Type B pancreatic cell (in vitro differentiated cells): ENCODE measurements at regions not wholly inside any gene's neighbourhood (a gene's known extent, or its start where the extent isn't known, plus 50 kb on each side); places are given as distances from the start of the nearest gene placed in this dataset.
A peak's percentile ranks its signal among the peaks of the same experiment; 100 is the strongest.

Source experiments
- DNase-seq: peaks from one replicate; pipeline ENCODE4 v3.0.0; 2021; ENCODE audit warnings: mixed read lengths; ENCODE audit not compliant: unreplicated experiment; ENCODE audit errors: extremely low spot score
- H3K27ac Mint-ChIP-seq: 2 replicates; pipeline ENCODE4 v1.8.0; 2021; ENCODE audit warnings: mild to moderate bottlenecking, mixed read lengths
- H3K27me3 Mint-ChIP-seq: 2 replicates; pipeline ENCODE4 v1.8.0; 2021; ENCODE audit warnings: mixed read lengths
- H3K36me3 Mint-ChIP-seq: 2 replicates; pipeline ENCODE4 v1.8.0; 2021; ENCODE audit warnings: mixed read lengths
- H3K4me1 Mint-ChIP-seq: one replicate; pipeline ENCODE4 v1.8.0; 2021; ENCODE audit warnings: mixed read lengths; ENCODE audit not compliant: unreplicated experiment
- H3K4me3 Mint-ChIP-seq: 2 replicates; pipeline ENCODE4 v1.8.0; 2021; ENCODE audit warnings: mild to moderate bottlenecking, mixed read lengths
- H3K9me3 Mint-ChIP-seq: 2 replicates; pipeline ENCODE4 v1.8.0; 2021; ENCODE audit warnings: mixed read lengths
- TF ChIP-seq, protein P1 (sequence below): fragments of 200-600 bp; sonication (generic); conservative IDR thresholded peaks from 2 replicates; pipeline ENCODE4 v1.5.0; 2021; ENCODE audit warnings: antibody characterized with exemption, mild to moderate bottlenecking

DNA sequence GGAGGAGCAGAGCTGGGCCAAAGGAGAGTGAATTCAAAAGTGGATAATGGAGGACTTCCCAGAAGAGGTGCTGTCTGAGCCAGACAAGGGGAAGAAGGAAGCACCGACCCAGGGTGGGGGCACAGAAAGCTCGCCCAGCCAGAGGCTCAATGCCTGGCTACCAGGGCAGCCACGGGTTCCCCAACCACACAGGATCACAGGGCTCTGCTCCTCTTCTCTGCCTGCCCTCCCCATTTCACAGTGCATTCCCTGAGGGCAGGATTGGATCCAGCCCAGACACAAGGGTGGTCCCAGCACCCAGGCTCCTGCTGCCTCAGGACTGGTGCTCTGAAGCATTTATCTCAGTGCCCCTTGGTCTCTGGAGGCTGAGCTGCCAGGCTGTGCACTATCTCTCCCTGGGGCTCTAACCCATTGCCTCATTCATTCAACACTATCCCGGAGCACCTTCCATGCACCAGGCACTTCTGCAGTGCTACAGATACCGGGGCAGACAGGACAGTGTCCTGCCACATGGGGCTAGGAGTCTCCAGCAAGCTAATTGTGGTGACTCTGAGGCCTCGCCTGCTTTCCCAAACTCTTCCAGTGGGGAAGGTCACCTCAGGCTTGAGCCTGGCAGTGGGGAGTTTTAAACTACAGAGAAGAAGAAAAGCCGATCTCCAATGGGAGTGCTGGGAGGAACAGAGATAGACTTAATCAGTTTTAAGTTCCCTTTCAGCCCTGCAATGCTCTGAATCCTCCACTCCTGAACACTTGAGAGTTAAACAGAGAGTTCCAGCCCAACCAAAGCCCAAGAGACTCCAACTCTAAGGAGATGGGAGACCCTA lies 201.8 kb upstream of the ZMIZ1 start:
- Mint-ChIP-seq H3K4me3 (no peak overlapping the region), H3K4me1 (peaks cover 11% of the 10 kb centered on the region), H3K27ac (no peak overlapping the region), H3K27me3 (peaks cover 8% of the 10 kb centered on the region), H3K9me3 (no peaks in the 10 kb centered on the region), H3K36me3 (no peaks in the 10 kb centered on the region)
- TF ChIP-seq, protein P1, sequence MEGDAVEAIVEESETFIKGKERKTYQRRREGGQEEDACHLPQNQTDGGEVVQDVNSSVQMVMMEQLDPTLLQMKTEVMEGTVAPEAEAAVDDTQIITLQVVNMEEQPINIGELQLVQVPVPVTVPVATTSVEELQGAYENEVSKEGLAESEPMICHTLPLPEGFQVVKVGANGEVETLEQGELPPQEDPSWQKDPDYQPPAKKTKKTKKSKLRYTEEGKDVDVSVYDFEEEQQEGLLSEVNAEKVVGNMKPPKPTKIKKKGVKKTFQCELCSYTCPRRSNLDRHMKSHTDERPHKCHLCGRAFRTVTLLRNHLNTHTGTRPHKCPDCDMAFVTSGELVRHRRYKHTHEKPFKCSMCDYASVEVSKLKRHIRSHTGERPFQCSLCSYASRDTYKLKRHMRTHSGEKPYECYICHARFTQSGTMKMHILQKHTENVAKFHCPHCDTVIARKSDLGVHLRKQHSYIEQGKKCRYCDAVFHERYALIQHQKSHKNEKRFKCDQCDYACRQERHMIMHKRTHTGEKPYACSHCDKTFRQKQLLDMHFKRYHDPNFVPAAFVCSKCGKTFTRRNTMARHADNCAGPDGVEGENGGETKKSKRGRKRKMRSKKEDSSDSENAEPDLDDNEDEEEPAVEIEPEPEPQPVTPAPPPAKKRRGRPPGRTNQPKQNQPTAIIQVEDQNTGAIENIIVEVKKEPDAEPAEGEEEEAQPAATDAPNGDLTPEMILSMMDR = no peak
- peak; percentile 62 for DNase-seq

DNA sequence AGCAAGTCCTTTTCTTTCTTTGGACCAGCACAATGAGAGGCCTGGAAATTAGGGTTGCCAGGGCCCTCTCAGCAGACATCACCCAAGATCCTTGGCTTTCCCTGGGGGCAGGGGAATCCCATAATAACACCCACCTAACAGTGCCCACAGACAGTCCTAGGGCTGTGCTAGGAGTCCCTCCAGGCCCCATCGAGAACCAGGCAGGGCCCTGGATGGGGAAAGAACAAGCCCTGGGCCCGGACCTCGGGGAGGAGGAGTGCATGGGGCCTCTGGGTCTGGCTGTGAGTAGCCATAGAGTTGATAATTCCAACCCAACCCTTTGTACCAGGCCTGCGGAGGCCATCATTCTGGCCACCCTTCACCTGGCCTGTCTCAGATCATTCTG lies 201.2 kb upstream of the ZMIZ1 start:
- Mint-ChIP-seq H3K4me3 (no peak overlapping the region), H3K36me3 (no peaks in the 10 kb centered on the region), H3K4me1 (peaks cover 11% of the 10 kb centered on the region), H3K9me3 (no peaks in the 10 kb centered on the region), H3K27me3 (peaks cover 5% of the 10 kb centered on the region), H3K27ac (no peak overlapping the region)
- TF ChIP-seq, protein P1 = no peak
- DNase-seq = peak; percentile 60

DNA sequence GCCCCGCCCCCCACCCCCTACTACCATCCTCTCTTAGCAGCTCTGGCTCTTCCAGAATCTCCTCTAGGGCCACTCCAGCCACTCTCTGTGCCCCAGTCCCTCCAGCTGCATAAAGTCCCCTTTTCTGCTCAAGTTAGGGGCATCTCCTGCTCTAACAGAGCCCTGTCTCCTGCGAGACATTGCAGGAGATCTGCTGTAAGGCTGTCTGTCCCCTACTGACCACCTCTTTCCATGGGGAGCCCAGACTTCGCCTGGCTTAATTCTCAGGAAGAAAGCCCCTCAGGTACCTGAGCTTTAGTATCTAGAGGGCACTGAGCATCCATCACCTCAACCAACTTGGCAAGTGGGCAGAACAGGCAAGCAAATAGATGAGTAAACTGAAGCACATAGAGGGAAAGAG lies 200.7 kb upstream of the ZMIZ1 start:
- Mint-ChIP-seq H3K27me3 (peaks cover 3% of the 10 kb centered on the region), H3K36me3 (no peaks in the 10 kb centered on the region), H3K27ac (no peak overlapping the region), H3K4me1 (peaks cover 11% of the 10 kb centered on the region), H3K4me3 (no peak overlapping the region), H3K9me3 (no peaks in the 10 kb centered on the region)
- TF ChIP-seq, protein P1 = no peak
- DNase-seq = peak; percentile 11

DNA sequence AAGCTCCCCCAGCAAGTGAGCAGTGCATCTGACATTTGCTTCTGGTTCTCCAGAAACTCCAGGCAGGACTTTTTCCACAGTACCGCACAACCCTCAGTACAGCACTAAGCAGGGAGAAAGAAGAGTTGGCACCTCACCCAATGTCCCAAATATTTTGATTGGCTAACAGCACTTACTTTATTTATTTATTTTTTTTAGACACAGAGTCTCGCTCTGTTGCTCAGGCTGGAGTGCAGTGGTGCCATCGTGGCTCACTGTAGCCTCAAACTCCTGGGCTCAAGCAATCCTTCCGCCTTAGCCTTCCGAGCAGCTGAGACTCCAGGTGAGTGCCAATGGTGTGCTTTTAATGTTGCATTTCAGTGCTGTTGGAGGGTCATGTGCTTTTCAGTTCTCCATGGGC lies 200.3 kb upstream of the ZMIZ1 start:
- Mint-ChIP-seq H3K4me1 (peaks cover 11% of the 10 kb centered on the region), H3K36me3 (no peaks in the 10 kb centered on the region), H3K27me3 (peaks cover 3% of the 10 kb centered on the region), H3K9me3 (no peaks in the 10 kb centered on the region), H3K4me3 (no peak overlapping the region), H3K27ac (no peak overlapping the region)
- peak; percentile 15 for DNase-seq
- TF ChIP-seq, protein P1 = no peak

DNA sequence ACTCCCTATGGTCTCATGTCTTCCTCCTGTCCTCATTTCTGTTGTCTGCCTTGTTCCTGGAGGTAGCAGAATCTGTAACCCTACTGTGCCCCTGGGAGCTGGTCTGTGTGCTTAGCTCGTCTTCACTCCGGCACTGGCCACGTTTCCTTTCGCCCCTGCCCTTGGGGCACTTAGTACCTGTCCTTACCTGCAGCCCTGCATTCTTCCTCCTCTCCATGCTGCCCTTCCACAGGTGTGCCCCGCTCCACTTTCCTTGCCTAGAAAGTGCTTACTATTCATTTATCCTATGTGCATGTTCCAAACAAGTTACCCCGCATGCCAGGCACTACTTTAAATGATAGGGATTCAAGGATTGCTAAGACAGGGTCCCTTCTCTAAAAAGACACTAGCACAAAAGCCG lies 199.9 kb upstream of the ZMIZ1 start:
- H3K27ac Mint-ChIP-seq = no peak overlapping the region
- H3K27me3 Mint-ChIP-seq = peaks cover 3% of the 10 kb centered on the region
- no peaks in the 10 kb centered on the region for H3K36me3 Mint-ChIP-seq

More for the DNA sequence above, 199.9 kb upstream of the ZMIZ1 start:
- Mint-ChIP-seq H3K4me1 (peaks cover 11% of the 10 kb centered on the region), H3K4me3 (no peak overlapping the region), H3K9me3 (no peaks in the 10 kb centered on the region)
- DNase-seq = peak; percentile 49
- TF ChIP-seq, protein P1 = no peak
